ENCODE measurements at regions not wholly inside any gene's neighbourhood (a gene's known extent, or its start where the extent isn't known, plus 50 kb on each side); places are given as distances from the start of the nearest gene placed in this dataset.

- TF ChIP-seq FOSL2 (IDR thresholded peaks at IDR 0.05; ENCODE audit: borderline replicate concordance, low read depth) (no peak), EZH2phosphoT487 (IDR thresholded peaks at IDR 0.05; ENCODE audit: borderline replicate concordance, low read depth) (no peak), CTCF (IDR thresholded peaks at IDR 0.05) (no peak), GATA2 (CRISPR knock-in tag; IDR thresholded peaks at IDR 0.05) (no peak), FOXM1 (IDR thresholded peaks at IDR 0.05; ENCODE audit: low read depth) (no peak)
Observed at GRCh38 chr3:17972030-17972429, 229.6 kb upstream of the TBC1D5 start.

Data from SK-N-SH (cell line).